Fibroblast of lung (primary cell): ENCODE measurements at regions not wholly inside any gene's neighbourhood (a gene's known extent, or its start where the extent isn't known, plus 50 kb on each side); places are given as distances from the start of the nearest gene placed in this dataset.

ENCODE experiments used
- EZH2 ChIP-seq: IDR thresholded peaks from 2 replicates; pipeline ENCODE4 v1.5.1; 2012; ENCODE audit warnings: low read length, control low read depth, mild to moderate bottlenecking; ENCODE audit errors: missing control alignments
- TF ChIP-seq, protein P1 (sequence below), 2 donors: IDR thresholded peaks in 1 of 2; conservative IDR thresholded peaks in 1 of 2; 1 replicate in 1 of 2; 2 replicates in 1 of 2; pipeline ENCODE4 v1.5.1; 2011 to 2012; ENCODE audit warnings: low read length in 2 of 2, control low read depth in 1 of 2, inconsistent platforms in 1 of 2, low read depth in 1 of 2, mild to moderate bottlenecking in 1 of 2

DNA sequence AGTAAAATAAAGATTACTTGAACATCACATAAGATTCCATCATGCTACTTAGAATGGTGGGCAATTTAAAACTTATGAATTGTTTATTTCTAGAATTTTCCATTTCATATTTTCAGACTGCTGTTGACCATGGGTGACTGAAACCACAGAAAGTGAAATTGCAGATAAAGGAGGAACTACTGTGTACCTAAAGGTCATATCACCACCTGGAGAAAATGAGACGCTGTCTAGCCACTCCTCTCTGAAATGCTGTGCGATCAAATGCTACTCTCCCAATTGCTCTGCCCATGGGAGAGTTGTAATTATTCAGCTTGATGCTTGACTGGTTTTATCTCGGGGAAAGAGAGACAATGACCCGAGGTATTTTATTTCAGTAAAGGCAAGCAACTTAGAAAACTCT lies 128.9 kb upstream of the ERCC4 start:
- TF ChIP-seq, protein P1, sequence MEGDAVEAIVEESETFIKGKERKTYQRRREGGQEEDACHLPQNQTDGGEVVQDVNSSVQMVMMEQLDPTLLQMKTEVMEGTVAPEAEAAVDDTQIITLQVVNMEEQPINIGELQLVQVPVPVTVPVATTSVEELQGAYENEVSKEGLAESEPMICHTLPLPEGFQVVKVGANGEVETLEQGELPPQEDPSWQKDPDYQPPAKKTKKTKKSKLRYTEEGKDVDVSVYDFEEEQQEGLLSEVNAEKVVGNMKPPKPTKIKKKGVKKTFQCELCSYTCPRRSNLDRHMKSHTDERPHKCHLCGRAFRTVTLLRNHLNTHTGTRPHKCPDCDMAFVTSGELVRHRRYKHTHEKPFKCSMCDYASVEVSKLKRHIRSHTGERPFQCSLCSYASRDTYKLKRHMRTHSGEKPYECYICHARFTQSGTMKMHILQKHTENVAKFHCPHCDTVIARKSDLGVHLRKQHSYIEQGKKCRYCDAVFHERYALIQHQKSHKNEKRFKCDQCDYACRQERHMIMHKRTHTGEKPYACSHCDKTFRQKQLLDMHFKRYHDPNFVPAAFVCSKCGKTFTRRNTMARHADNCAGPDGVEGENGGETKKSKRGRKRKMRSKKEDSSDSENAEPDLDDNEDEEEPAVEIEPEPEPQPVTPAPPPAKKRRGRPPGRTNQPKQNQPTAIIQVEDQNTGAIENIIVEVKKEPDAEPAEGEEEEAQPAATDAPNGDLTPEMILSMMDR (conservative IDR thresholded peaks at IDR 0.05 in 1 of 2, IDR thresholded peaks at IDR 0.05 in 1 of 2; ENCODE audit: low read depth in 1 of 2, low read length in 2 of 2), result no peak
- TF ChIP-seq EZH2, result no peak
